ENCODE measurements at regions not wholly inside any gene's neighbourhood (a gene's known extent, or its start where the extent isn't known, plus 50 kb on each side); places are given as distances from the start of the nearest gene placed in this dataset.

DNA sequence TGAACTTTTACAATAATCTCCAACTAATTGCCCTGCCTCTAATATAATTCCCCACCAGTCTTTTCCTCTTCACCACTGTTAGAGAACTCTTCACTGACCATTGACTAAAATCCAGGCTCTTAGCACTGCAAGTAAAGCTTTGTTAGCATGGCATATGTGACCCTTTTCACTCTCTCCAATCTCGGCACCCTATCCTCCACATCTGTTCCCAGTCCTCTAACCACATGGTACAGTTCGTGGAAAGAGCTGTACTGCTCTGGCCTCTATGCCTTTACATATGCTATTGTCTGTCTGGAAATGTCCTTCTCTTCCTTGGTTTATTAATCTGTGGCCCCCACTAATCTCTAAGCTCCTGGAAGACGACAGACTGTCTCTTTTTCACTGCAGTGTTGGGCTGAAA lies 63.0 kb upstream of the EIF2S2 start:
- intact Hi-C loops (cut with micrococcal nuclease) = no loop called here
- POLR2A ChIA-PET = no interaction called here
- Mint-ChIP-seq H3K36me3 (ENCODE audit: low read depth) (no peaks in the 10 kb centered on the region), H3K4me1 (ENCODE audit: low read depth) (no peaks in the 10 kb centered on the region), H3K9me3 (no peaks in the 10 kb centered on the region), H3K4me3 (no peak overlapping the region), H3K27me3 (no peaks in the 10 kb centered on the region), H3K27ac (no peak overlapping the region)
- ATAC-seq (no peak), DNase-seq (no peak)
- TF ChIP-seq, protein P1, sequence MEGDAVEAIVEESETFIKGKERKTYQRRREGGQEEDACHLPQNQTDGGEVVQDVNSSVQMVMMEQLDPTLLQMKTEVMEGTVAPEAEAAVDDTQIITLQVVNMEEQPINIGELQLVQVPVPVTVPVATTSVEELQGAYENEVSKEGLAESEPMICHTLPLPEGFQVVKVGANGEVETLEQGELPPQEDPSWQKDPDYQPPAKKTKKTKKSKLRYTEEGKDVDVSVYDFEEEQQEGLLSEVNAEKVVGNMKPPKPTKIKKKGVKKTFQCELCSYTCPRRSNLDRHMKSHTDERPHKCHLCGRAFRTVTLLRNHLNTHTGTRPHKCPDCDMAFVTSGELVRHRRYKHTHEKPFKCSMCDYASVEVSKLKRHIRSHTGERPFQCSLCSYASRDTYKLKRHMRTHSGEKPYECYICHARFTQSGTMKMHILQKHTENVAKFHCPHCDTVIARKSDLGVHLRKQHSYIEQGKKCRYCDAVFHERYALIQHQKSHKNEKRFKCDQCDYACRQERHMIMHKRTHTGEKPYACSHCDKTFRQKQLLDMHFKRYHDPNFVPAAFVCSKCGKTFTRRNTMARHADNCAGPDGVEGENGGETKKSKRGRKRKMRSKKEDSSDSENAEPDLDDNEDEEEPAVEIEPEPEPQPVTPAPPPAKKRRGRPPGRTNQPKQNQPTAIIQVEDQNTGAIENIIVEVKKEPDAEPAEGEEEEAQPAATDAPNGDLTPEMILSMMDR (IDR thresholded peaks at IDR 0.05) = no peak
- CTCF ChIA-PET = interaction anchor here (1.6 to 1.8 kb wide), 2 partner anchors 15 to 124 kb away, joined by 3 to 5 read pairs; no protein-coding TSS in a partner anchor

DNA sequence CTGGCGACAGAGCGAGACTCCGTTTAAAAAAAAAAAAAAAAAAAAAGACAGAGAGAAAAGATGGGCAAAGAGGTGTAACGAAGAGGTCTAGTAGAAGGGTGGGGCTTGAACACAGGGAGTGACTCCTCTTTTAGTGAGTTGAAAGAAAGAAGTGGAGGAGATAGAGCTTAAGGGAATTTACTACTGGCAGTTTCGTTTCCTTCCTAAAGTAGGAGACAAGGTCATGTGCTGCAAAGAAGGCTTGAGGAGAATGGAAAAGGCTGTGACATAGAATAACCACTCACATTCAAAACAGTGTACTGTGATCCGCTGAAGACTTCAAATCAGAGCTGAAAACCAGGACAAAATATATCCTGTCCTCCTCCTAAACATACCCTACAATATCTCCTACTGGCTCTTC lies 63.8 kb upstream of the EIF2S2 start:
- H3K27me3 Mint-ChIP-seq = no peaks in the 10 kb centered on the region
- H3K9me3 Mint-ChIP-seq = no peaks in the 10 kb centered on the region
- no peak for ATAC-seq
- TF ChIP-seq, protein P1 (IDR thresholded peaks at IDR 0.05) = no peak
- no peak overlapping the region for H3K4me3 Mint-ChIP-seq
- intact Hi-C loops (cut with micrococcal nuclease) = no loop called here
- ChIA-PET CTCF (interaction anchor here (0.8 to 1.6 kb wide), 2 partner anchors 123 to 261 kb away, joined by 3 read pairs; no protein-coding TSS in a partner anchor), POLR2A (no interaction called here)
- no peaks in the 10 kb centered on the region for H3K4me1 Mint-ChIP-seq (ENCODE audit: low read depth)
- H3K36me3 Mint-ChIP-seq (ENCODE audit: low read depth) = no peaks in the 10 kb centered on the region
- no peak overlapping the region for H3K27ac Mint-ChIP-seq
- DNase-seq = no peak

DNA sequence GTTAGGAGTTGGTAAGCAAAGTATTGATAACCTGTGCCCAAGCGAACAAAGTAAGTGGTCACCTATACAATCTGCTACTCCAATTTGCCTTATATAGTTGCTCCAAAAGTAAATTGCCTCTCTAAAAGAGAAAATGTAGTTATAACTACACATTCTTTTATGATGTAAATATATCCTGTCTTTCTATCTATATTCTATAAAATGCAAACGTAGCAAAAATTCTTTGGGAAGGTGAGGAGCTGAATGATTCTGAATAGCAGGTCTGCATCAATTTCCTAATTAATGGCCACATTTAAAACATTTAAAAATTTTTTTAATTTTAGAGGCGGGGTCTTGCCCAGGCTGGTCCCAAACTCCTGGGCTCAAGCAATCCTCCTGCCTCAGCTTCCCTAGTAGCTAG lies 64.2 kb upstream of the ASIP start:
- DNase-seq = no peak
- no peak for ATAC-seq
- Mint-ChIP-seq H3K9me3 (no peaks in the 10 kb centered on the region), H3K4me1 (ENCODE audit: low read depth) (no peaks in the 10 kb centered on the region), H3K4me3 (no peak overlapping the region), H3K27ac (no peak overlapping the region), H3K36me3 (ENCODE audit: low read depth) (no peaks in the 10 kb centered on the region), H3K27me3 (no peaks in the 10 kb centered on the region)
- intact Hi-C loops (cut with micrococcal nuclease) = no loop called here
- POLR2A ChIA-PET = no interaction called here
- CTCF ChIA-PET = no interaction called here
- TF ChIP-seq, protein P1 (IDR thresholded peaks at IDR 0.05) = no peak

DNA sequence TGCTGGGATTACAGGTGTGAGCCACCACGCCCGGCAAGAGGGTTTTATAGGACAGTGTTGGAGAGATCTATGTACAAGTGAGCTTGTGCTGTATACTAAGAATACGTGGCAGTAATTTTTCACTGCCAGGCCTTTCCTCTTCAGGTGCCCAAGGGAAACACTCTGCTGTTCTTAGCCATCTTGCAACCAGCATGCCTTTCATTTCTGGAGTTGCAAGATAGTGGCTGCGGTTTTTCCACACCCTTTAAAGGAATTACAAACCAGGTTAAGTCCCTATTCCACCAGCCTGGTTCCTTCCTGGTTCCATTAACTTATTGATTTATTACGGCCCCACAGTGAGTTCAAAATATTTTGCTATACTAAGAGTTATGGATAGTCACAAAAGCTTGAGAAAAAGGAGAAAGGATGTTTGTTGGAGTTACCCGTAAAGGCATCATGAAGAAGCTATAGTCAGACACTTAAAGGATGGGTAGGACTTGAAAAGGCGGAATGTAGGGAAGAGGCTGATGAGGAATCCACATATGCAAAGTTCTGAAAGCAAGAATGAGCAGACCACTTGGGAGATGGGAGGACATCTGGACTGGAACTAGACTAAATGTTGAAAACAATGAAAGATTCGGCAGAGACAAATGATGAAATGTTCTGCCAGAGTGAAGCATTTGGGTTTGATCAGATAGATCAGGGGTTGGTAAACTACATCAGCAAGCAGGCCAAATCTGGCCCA lies 61.4 kb upstream of the ASIP start:
- Mint-ChIP-seq H3K4me1 (ENCODE audit: low read depth) (no peaks in the 10 kb centered on the region), H3K27me3 (peaks cover 7% of the 10 kb centered on the region), H3K27ac (no peak overlapping the region), H3K9me3 (no peaks in the 10 kb centered on the region), H3K4me3 (no peak overlapping the region), H3K36me3 (ENCODE audit: low read depth) (no peaks in the 10 kb centered on the region)
- ATAC-seq (no peak), DNase-seq (no peak)
- intact Hi-C loops (cut with micrococcal nuclease) = no loop called here
- TF ChIP-seq, protein P1 (IDR thresholded peaks at IDR 0.05) = no peak
- POLR2A ChIA-PET = no interaction called here
- CTCF ChIA-PET = interaction anchor here (1.3 kb wide), 1 partner anchor 265 kb away, joined by 3 read pairs; no protein-coding TSS in a partner anchor

DNA sequence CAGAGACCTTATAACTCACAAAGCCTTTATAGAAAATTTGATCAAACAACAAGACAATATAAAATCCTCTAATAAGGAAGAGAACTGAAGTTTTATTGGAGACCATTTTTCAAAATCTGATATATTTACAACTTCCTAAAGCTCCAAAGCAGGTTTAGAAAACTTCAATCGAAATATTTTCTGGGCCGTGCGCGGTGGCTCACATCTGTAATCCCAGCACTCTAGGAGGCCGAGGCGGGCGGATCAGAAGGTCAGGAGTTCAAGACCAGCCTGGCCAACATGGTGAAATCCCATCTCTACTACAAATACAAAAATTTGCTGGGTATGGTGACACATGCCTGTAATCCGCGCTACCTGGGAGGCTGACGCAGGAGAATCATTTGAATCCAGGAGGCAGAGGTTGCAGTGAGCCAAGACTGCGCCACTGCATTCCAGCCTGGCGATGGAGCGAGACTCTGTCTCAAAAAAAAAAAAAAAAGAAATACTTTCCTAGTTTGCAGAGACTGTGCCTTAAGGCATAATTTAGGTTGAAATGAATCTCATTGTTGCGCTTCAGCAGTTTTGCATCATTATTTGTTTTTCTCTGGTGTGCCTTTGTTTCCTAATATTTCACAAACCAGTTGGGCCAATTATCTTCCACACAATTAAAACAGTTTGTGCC lies 60.6 kb upstream of the ASIP start:
- CTCF ChIA-PET = interaction anchor here (1.3 kb wide), 1 partner anchor 264 kb away, joined by 3 read pairs; no protein-coding TSS in a partner anchor
- H3K4me1 Mint-ChIP-seq (ENCODE audit: low read depth) = no peaks in the 10 kb centered on the region
- intact Hi-C loops (cut with micrococcal nuclease) = no loop called here
- POLR2A ChIA-PET = no interaction called here
- H3K4me3 Mint-ChIP-seq = no peak overlapping the region
- DNase-seq = no peak
- no peaks in the 10 kb centered on the region for H3K9me3 Mint-ChIP-seq
- no peak overlapping the region for H3K27ac Mint-ChIP-seq
- H3K27me3 Mint-ChIP-seq = peaks cover 9% of the 10 kb centered on the region
- no peaks in the 10 kb centered on the region for H3K36me3 Mint-ChIP-seq (ENCODE audit: low read depth)
- TF ChIP-seq, protein P1 (IDR thresholded peaks at IDR 0.05) = no peak
- no peak for ATAC-seq
